GM23338 (cell line): ENCODE measurements at regions not wholly inside any gene's neighbourhood (a gene's known extent, or its start where the extent isn't known, plus 50 kb on each side); places are given as distances from the start of the nearest gene placed in this dataset.

Source experiments
- ATAC-seq: fragments of 200-7000 bp; cut with Tn5 transposase; 3 replicates; pipeline ENCODE4 v1.9.1; 2020
- DNase-seq: peaks from one replicate; pipeline ENCODE4 v3.0.0-alpha.2; 2015; ENCODE audit warnings: low spot score
- H2AFZ ChIP-seq: fragments of 200-600 bp; sonication (generic); 2 replicates; pipeline ENCODE4 v1.8.0; 2016; ENCODE audit warnings: antibody characterized with exemption, mild to moderate bottlenecking, moderate library complexity
- H3F3A ChIP-seq: fragments of 200-600 bp; sonication (generic); replicated peaks from 2 replicates; pipeline ENCODE4 v1.8.0; 2017; ENCODE audit warnings: antibody characterized with exemption, mixed run types, low read depth
- H3K27ac ChIP-seq: fragments of 200-600 bp; sonication (generic); 2 replicates; pipeline ENCODE4 v1.6.1; 2016; ENCODE audit warnings: low read depth
- H3K27me3 ChIP-seq: fragments of 200-600 bp; sonication (generic); 2 replicates; pipeline ENCODE4 v1.8.0; 2016; ENCODE audit warnings: mild to moderate bottlenecking, mixed run types, moderate library complexity; ENCODE audit not compliant: insufficient read depth
- H3K36me3 ChIP-seq: fragments of 200-600 bp; sonication (generic); 2 replicates; pipeline ENCODE4 v1.8.0; 2016; ENCODE audit warnings: mild to moderate bottlenecking; ENCODE audit not compliant: insufficient read depth
- H3K4me1 ChIP-seq: fragments of 200-600 bp; sonication (generic); 2 replicates; pipeline ENCODE4 v1.8.0; 2016; ENCODE audit warnings: mild to moderate bottlenecking, moderate library complexity; ENCODE audit not compliant: insufficient read depth
- H3K4me2 ChIP-seq: fragments of 200-600 bp; sonication (generic); 2 replicates; pipeline ENCODE4 v1.7.1; 2017; ENCODE audit warnings: mixed run types
- H3K4me3 ChIP-seq: fragments of 200-600 bp; sonication (generic); 2 replicates; pipeline ENCODE4 v1.6.1; 2016; ENCODE audit warnings: mixed run types
- H3K79me2 ChIP-seq: fragments of 200-600 bp; sonication (generic); replicated peaks from 2 replicates; pipeline ENCODE4 v1.8.0; 2017; ENCODE audit warnings: mild to moderate bottlenecking; ENCODE audit not compliant: insufficient read depth
- H3K9me2 ChIP-seq: fragments of 200-600 bp; sonication (generic); 2 replicates; pipeline ENCODE4 v1.8.0; 2017; ENCODE audit not compliant: insufficient read depth
- H4K20me1 ChIP-seq: fragments of 200-600 bp; sonication (generic); replicated peaks from 2 replicates; pipeline ENCODE4 v1.8.0; 2017; ENCODE audit warnings: mild to moderate bottlenecking; ENCODE audit not compliant: insufficient read depth
- H3K27ac Mint-ChIP-seq: 2 replicates; pipeline ENCODE4 v1.8.0; 2020; ENCODE audit warnings: inconsistent platforms, mild to moderate bottlenecking, moderate library complexity, mixed read lengths
- H3K27me3 Mint-ChIP-seq: 3 replicates; pipeline ENCODE4 v1.8.0; 2022; ENCODE audit warnings: low read depth, mild to moderate bottlenecking, moderate library complexity, mixed read lengths, inconsistent platforms; ENCODE audit not compliant: insufficient read depth, poor library complexity
- H3K36me3 Mint-ChIP-seq: 3 replicates; pipeline ENCODE4 v1.8.0; 2021; ENCODE audit warnings: low read depth, mild to moderate bottlenecking, inconsistent platforms, moderate library complexity, mixed read lengths
- H3K4me1 Mint-ChIP-seq: 3 replicates; pipeline ENCODE4 v1.8.0; 2020; ENCODE audit warnings: mild to moderate bottlenecking, inconsistent platforms, mixed read lengths
- H3K4me3 Mint-ChIP-seq: 3 replicates; pipeline ENCODE4 v1.8.0; 2021; ENCODE audit warnings: moderate library complexity, mild to moderate bottlenecking, inconsistent platforms, mixed read lengths
- H3K9me3 Mint-ChIP-seq: 3 replicates; pipeline ENCODE4 v1.8.0; 2020; ENCODE audit warnings: moderate library complexity, mild to moderate bottlenecking, inconsistent platforms, mixed read lengths
- CREB1 ChIP-seq: fragments of 250-450 bp; sonication (Bioruptor Pico); IDR thresholded peaks from 2 replicates; pipeline ENCODE4 v1.5.0; 2020; ENCODE audit warnings: low read depth, mild to moderate bottlenecking, moderate library complexity
- CTCF ChIP-seq, 2 experiments: fragments of 200-600 bp in 1 of 2; sonication (generic) in 1 of 2; conservative IDR thresholded peaks; 2 replicates each; pipeline versions ENCODE4 v1.5.1 to v1.6.1; 2016 to 2017; ENCODE audit warnings: antibody characterized with exemption in 2 of 2, low read depth in 2 of 2, mild to moderate bottlenecking in 2 of 2, moderate library complexity in 1 of 2
- ETS1 ChIP-seq: IDR thresholded peaks from 2 replicates; pipeline ENCODE4 v1.6.1; 2016; ENCODE audit warnings: antibody characterized with exemption
- EZH2 ChIP-seq: fragments of 200-600 bp; sonication (generic); IDR thresholded peaks from one replicate; pipeline ENCODE4 v1.8.0; 2017; ENCODE audit warnings: antibody characterized with exemption, mild to moderate bottlenecking, low read depth; ENCODE audit not compliant: unreplicated experiment
- EZH2phosphoT487 ChIP-seq: fragments of 200-600 bp; sonication (generic); IDR thresholded peaks from one replicate; pipeline ENCODE4 v1.8.1; 2018; ENCODE audit warnings: antibody characterized with exemption; ENCODE audit not compliant: unreplicated experiment
- JUNB ChIP-seq: IDR thresholded peaks from one replicate; pipeline ENCODE4 v1.6.1; 2016; ENCODE audit warnings: antibody characterized with exemption; ENCODE audit not compliant: unreplicated experiment
- NANOG ChIP-seq: IDR thresholded peaks from 2 replicates; pipeline ENCODE4 v1.6.1; 2016; ENCODE audit warnings: antibody characterized with exemption, borderline replicate concordance
- POLR2AphosphoS5 ChIP-seq: IDR thresholded peaks from 2 replicates; pipeline ENCODE4 v1.6.1; 2016; ENCODE audit warnings: antibody characterized with exemption, low read depth
- REST ChIP-seq: IDR thresholded peaks from one replicate; pipeline ENCODE4 v1.6.1; 2018; ENCODE audit warnings: antibody characterized with exemption; ENCODE audit not compliant: unreplicated experiment
- STAT1 ChIP-seq: IDR thresholded peaks from one replicate; pipeline ENCODE4 v1.6.1; 2016; ENCODE audit warnings: antibody characterized with exemption; ENCODE audit not compliant: unreplicated experiment
- ZNF114 ChIP-seq: fragments of 250-450 bp; sonication (Bioruptor Pico); IDR thresholded peaks from 2 replicates; pipeline ENCODE4 v1.5.0; 2020; ENCODE audit warnings: mild to moderate bottlenecking, moderate library complexity
- ZNF331 ChIP-seq: fragments of 250-450 bp; sonication (Bioruptor Pico); IDR thresholded peaks from 2 replicates; pipeline ENCODE4 v1.5.0; 2020; ENCODE audit warnings: low read depth, mild to moderate bottlenecking, moderate library complexity
- ZNF462 ChIP-seq: fragments of 250-450 bp; sonication (Bioruptor Pico); IDR thresholded peaks from 2 replicates; pipeline ENCODE4 v1.5.0; 2020; ENCODE audit warnings: mild to moderate bottlenecking, moderate library complexity

- H3K27ac ChIP-seq: no peak overlapping the region
- Mint-ChIP-seq H3K36me3 (peaks cover 5% of the 10 kb centered on the region; the same call in 2 of the 3 replicates), H3K27ac (no peak overlapping the region), H3K4me1 (no peaks in the 10 kb centered on the region), H3K4me3 (peak overlapping the region; percentile 49; the same call in 2 of the 3 replicates), H3K27me3 (peaks cover 5% of the 10 kb centered on the region), H3K9me3 (peaks cover 26% of the 10 kb centered on the region)
- no peak overlapping the region for H2AFZ ChIP-seq
- H3K4me1 ChIP-seq: no peaks in the 10 kb centered on the region
- ATAC-seq (peak; percentile 70), DNase-seq (no peak)
- peaks cover 5% of the 10 kb centered on the region; the same call in 1 of the 2 replicates for H3K36me3 ChIP-seq
- H3K4me2 ChIP-seq: no peak overlapping the region
- no peaks in the 10 kb centered on the region for H3K79me2 ChIP-seq
- no peaks in the 10 kb centered on the region for H3K27me3 ChIP-seq
- H3K9me2 ChIP-seq: no peaks in the 10 kb centered on the region
- no peaks in the 10 kb centered on the region for H4K20me1 ChIP-seq
- H3F3A ChIP-seq: no peaks in the 10 kb centered on the region
- no peak for TF ChIP-seq ETS1
- no peak for TF ChIP-seq EZH2phosphoT487
- TF ChIP-seq CTCF (conservative IDR thresholded peaks at IDR 0.05; ENCODE audit: low read depth in 2 of 2): no peak
- no peak for TF ChIP-seq POLR2AphosphoS5
- TF ChIP-seq JUNB: no peak
- TF ChIP-seq ZNF114 (CRISPR knock-in tag): no peak
- TF ChIP-seq ZNF462 (CRISPR knock-in tag): no peak
- TF ChIP-seq CREB1 (CRISPR knock-in tag): no peak
- no peak for TF ChIP-seq NANOG
- no peak for TF ChIP-seq STAT1
- TF ChIP-seq EZH2: no peak
- TF ChIP-seq ZNF331 (CRISPR knock-in tag): no peak
- no peak for TF ChIP-seq REST
- no peak overlapping the region for H3K4me3 ChIP-seq
Observed at GRCh38 chr10:27413831-27414348, 90.2 kb upstream of the RAB18 start.
